ENCODE measurements at regions not wholly inside any gene's neighbourhood (a gene's known extent, or its start where the extent isn't known, plus 50 kb on each side); places are given as distances from the start of the nearest gene placed in this dataset.

- no peak for TF ChIP-seq CTCF (IDR thresholded peaks at IDR 0.05)
- intact Hi-C loops (cut with DNase I), result no loop called here
- WGBS, 3 donors, result 75 to 77% (median 76%) methylated on average over 6 of the region's 6 CpGs
Measured at GRCh38 chr4:83885256-83886182, 349.6 kb downstream of the GPAT3 start.

GRCh38 chr4:83876047-83876446 lies 340.1 kb downstream of the GPAT3 start:
- no peaks in the 10 kb centered on the region for H3K36me3 ChIP-seq (ENCODE audit: insufficient read depth in 1 of 2, low read depth in 1 of 2)
- H3K4me3 ChIP-seq, result no peak overlapping the region
- DNase-seq (no peak), ATAC-seq (no peak)
- TF ChIP-seq CTCF (IDR thresholded peaks at IDR 0.05), result no peak
- H3K9me3 ChIP-seq, result no peaks in the 10 kb centered on the region
- WGBS, 3 donors, result 27 to 42% (median 32%) methylated on average over 1 of the region's 1 CpG
- intact Hi-C loops (cut with DNase I), result no loop called here
- H3K27me3 ChIP-seq (ENCODE audit: insufficient read depth in 3 of 3, low read length in 2 of 3), result no peaks in the 10 kb centered on the region
- H3K4me1 ChIP-seq, result no peaks in the 10 kb centered on the region
- no peak overlapping the region for H3K27ac ChIP-seq

More at GRCh38 chr4:83885256-83886182, 349.6 kb downstream of the GPAT3 start:
- no peak for ATAC-seq
- no peak for DNase-seq
- Histone ChIP-seq H3K36me3 (ENCODE audit: insufficient read depth in 1 of 2, low read depth in 1 of 2) (no peaks in the 10 kb centered on the region), H3K9me3 (peaks cover 5% of the 10 kb centered on the region), H3K4me3 (no peak overlapping the region), H3K27me3 (ENCODE audit: insufficient read depth in 3 of 3, low read length in 2 of 3) (no peaks in the 10 kb centered on the region), H3K27ac (no peak overlapping the region), H3K4me1 (no peaks in the 10 kb centered on the region)

- no peaks in the 10 kb centered on the region for H3K27me3 ChIP-seq (ENCODE audit: insufficient read depth in 3 of 3, low read length in 2 of 3)
- DNase-seq (no peak), ATAC-seq (no peak)
- H3K4me3 ChIP-seq, result no peak overlapping the region
- intact Hi-C loops (cut with DNase I), result no loop called here
- H3K27ac ChIP-seq, result no peak overlapping the region
- H3K9me3 ChIP-seq, result no peaks in the 10 kb centered on the region
- H3K4me1 ChIP-seq, result no peaks in the 10 kb centered on the region
- no peaks in the 10 kb centered on the region for H3K36me3 ChIP-seq (ENCODE audit: insufficient read depth in 1 of 2, low read depth in 1 of 2)
- WGBS, 3 donors, result 28 to 36% (median 31%) methylated on average over 2 of the region's 2 CpGs
- TF ChIP-seq CTCF (IDR thresholded peaks at IDR 0.05), result no peak
Measured at GRCh38 chr4:83875437-83875836, 339.5 kb downstream of the GPAT3 start.

GRCh38 chr4:83873996-83874395 lies 338.1 kb downstream of the GPAT3 start:
- intact Hi-C loops (cut with DNase I), result no loop called here
- no peak for ATAC-seq
- no peak for DNase-seq
- Histone ChIP-seq H3K4me3 (no peak overlapping the region), H3K27me3 (ENCODE audit: insufficient read depth in 3 of 3, low read length in 2 of 3) (no peaks in the 10 kb centered on the region), H3K9me3 (no peaks in the 10 kb centered on the region), H3K27ac (no peak overlapping the region), H3K36me3 (ENCODE audit: insufficient read depth in 1 of 2, low read depth in 1 of 2) (no peaks in the 10 kb centered on the region), H3K4me1 (no peaks in the 10 kb centered on the region)
- no peak for TF ChIP-seq CTCF (IDR thresholded peaks at IDR 0.05)
- 85 to 88% (median 87%) methylated on average over 2 of the region's 2 CpGs for whole genome bisulfite sequencing, 3 donors

All from psoas muscle (tissue), 7 donors.